Muscle layer of duodenum (tissue), 2 donors: ENCODE measurements at regions not wholly inside any gene's neighbourhood (a gene's known extent, or its start where the extent isn't known, plus 50 kb on each side); places are given as distances from the start of the nearest gene placed in this dataset.
"Not testable (repeated sequence)": the region's sequence is repeated elsewhere in the genome, so short reads cannot be mapped to it uniquely, and the experiment has no call there.

Source experiments
- H3K27ac ChIP-seq: one replicate; pipeline ENCODE4 v1.7.0; 2013; ENCODE audit warnings: mild to moderate bottlenecking, low read length
- H3K27me3 ChIP-seq: one replicate; pipeline ENCODE4 v1.7.0; 2013; ENCODE audit warnings: low read depth, mild to moderate bottlenecking, control low read depth, low read length
- H3K36me3 ChIP-seq, 2 donors: one replicate each; pipeline ENCODE4 v1.7.0; 2013; ENCODE audit warnings: low read length in 2 of 2, control low read depth in 1 of 2, mild to moderate bottlenecking in 1 of 2; ENCODE audit not compliant: insufficient read depth in 2 of 2, control insufficient read depth in 1 of 2
- H3K4me1 ChIP-seq, 2 donors: one replicate each; pipeline ENCODE4 v1.7.0; 2013; ENCODE audit warnings: low read length in 2 of 2, mild to moderate bottlenecking in 2 of 2, control low read depth in 1 of 2, moderate library complexity in 1 of 2; ENCODE audit not compliant: insufficient read depth in 2 of 2, control insufficient read depth in 1 of 2
- H3K4me3 ChIP-seq, 2 donors: one replicate each; pipeline ENCODE4 v1.7.0; 2013; ENCODE audit warnings: low read length in 2 of 2, low read depth in 1 of 2, mild to moderate bottlenecking in 1 of 2
- H3K9me3 ChIP-seq, 2 donors: one replicate each; pipeline ENCODE4 v1.7.0; 2013; ENCODE audit warnings: low read length in 2 of 2, control low read depth in 1 of 2, mild to moderate bottlenecking in 1 of 2; ENCODE audit not compliant: control insufficient read depth in 1 of 2
- donor health status: healthy.

GRCh38 chr7:101728873-101729240 is 88.6 kb upstream of the CUX1 start:
- H3K4me3 ChIP-seq, H3K27ac ChIP-seq, H3K4me1 ChIP-seq, H3K36me3 ChIP-seq, H3K27me3 ChIP-seq, H3K9me3 ChIP-seq: not testable (repeated sequence)

GRCh38 chr7:101729241-101729883 is 88.1 kb upstream of the CUX1 start:
- H3K9me3 ChIP-seq, result no peaks in the 10 kb centered on the region
- no peak overlapping the region for H3K27ac ChIP-seq
- no peak overlapping the region for H3K4me3 ChIP-seq
- peaks cover 0 to 6% of the 10 kb centered on the region in 2 donors for H3K4me1 ChIP-seq
- H3K36me3 ChIP-seq, result no peaks in the 10 kb centered on the region
- no peaks in the 10 kb centered on the region for H3K27me3 ChIP-seq

- H3K9me3 ChIP-seq, result no peaks in the 10 kb centered on the region
- H3K27me3 ChIP-seq, result no peaks in the 10 kb centered on the region
- peaks cover 0 to 6% of the 10 kb centered on the region in 2 donors for H3K4me1 ChIP-seq
- H3K36me3 ChIP-seq, result no peaks in the 10 kb centered on the region
- no peak overlapping the region for H3K4me3 ChIP-seq
- H3K27ac ChIP-seq, result no peak overlapping the region
These were observed 85.8 kb upstream of the CUX1 start for GRCh38 chr7:101731502-101732084.

GRCh38 chr7:101733713-101734475 is 83.5 kb upstream of the CUX1 start:
- no peak overlapping the region for H3K27ac ChIP-seq
- peaks cover 0 to 6% of the 10 kb centered on the region in 2 donors for H3K4me1 ChIP-seq
- no peaks in the 10 kb centered on the region for H3K27me3 ChIP-seq
- peak overlapping the region; percentile 31 to 54 for H3K4me3 ChIP-seq
- no peaks in the 10 kb centered on the region for H3K36me3 ChIP-seq
- H3K9me3 ChIP-seq, result no peaks in the 10 kb centered on the region

- H3K4me3 ChIP-seq, result no peak overlapping the region
- H3K27me3 ChIP-seq, result no peaks in the 10 kb centered on the region
- H3K36me3 ChIP-seq, result no peaks in the 10 kb centered on the region
- no peaks in the 10 kb centered on the region for H3K9me3 ChIP-seq
- H3K27ac ChIP-seq, result no peak overlapping the region
- H3K4me1 ChIP-seq, result peaks cover 0 to 6% of the 10 kb centered on the region in 2 donors
These were observed 81.3 kb upstream of the CUX1 start for GRCh38 chr7:101736084-101736483.

- Histone ChIP-seq H3K36me3 (no peaks in the 10 kb centered on the region), H3K27me3 (no peaks in the 10 kb centered on the region), H3K4me1 (peaks cover 0 to 4% of the 10 kb centered on the region in 2 donors), H3K9me3 (no peaks in the 10 kb centered on the region), H3K27ac (no peak overlapping the region), H3K4me3 (no peak overlapping the region)
These were observed 77.5 kb upstream of the CUX1 start for GRCh38 chr7:101739775-101740398.

- Histone ChIP-seq H3K27ac (no peak overlapping the region), H3K4me1 (peaks cover 0 to 4% of the 10 kb centered on the region in 2 donors), H3K9me3 (no peaks in the 10 kb centered on the region), H3K36me3 (no peaks in the 10 kb centered on the region), H3K27me3 (no peaks in the 10 kb centered on the region), H3K4me3 (no peak overlapping the region)
These were observed 76.3 kb upstream of the CUX1 start for GRCh38 chr7:101740981-101741725.

- Histone ChIP-seq H3K27ac (no peak overlapping the region), H3K9me3 (no peaks in the 10 kb centered on the region), H3K27me3 (no peaks in the 10 kb centered on the region), H3K4me3 (peak overlapping the region; percentile 46 to 78), H3K4me1 (peaks cover 0 to 4% of the 10 kb centered on the region in 2 donors), H3K36me3 (no peaks in the 10 kb centered on the region)
These were observed 74.0 kb upstream of the CUX1 start for GRCh38 chr7:101743241-101743994.

GRCh38 chr7:101743995-101744360 is 73.4 kb upstream of the CUX1 start:
- peaks cover 0 to 4% of the 10 kb centered on the region in 2 donors for H3K4me1 ChIP-seq
- H3K27me3 ChIP-seq, result no peaks in the 10 kb centered on the region
- H3K27ac ChIP-seq, result no peak overlapping the region
- H3K4me3 ChIP-seq, result peak overlapping the region in 1 of 2 donors; percentile 78
- no peaks in the 10 kb centered on the region for H3K36me3 ChIP-seq
- no peaks in the 10 kb centered on the region for H3K9me3 ChIP-seq

GRCh38 chr7:101744588-101744987 is 72.8 kb upstream of the CUX1 start:
- Histone ChIP-seq H3K4me1 (peaks cover 0 to 4% of the 10 kb centered on the region in 2 donors), H3K4me3 (no peak overlapping the region), H3K36me3 (no peaks in the 10 kb centered on the region), H3K9me3 (no peaks in the 10 kb centered on the region), H3K27ac (no peak overlapping the region), H3K27me3 (no peaks in the 10 kb centered on the region)
